K562 (cell line): ENCODE measurements at regions not wholly inside any gene's neighbourhood (a gene's known extent, or its start where the extent isn't known, plus 50 kb on each side); places are given as distances from the start of the nearest gene placed in this dataset.
A peak's percentile ranks its signal among the peaks of the same experiment; 100 is the strongest.

Source experiments
- C11orf30 ChIP-seq: fragments of 450-650 bp; IDR thresholded peaks from 2 replicates; pipeline ENCODE4 v1.6.1; 2016; ENCODE audit warnings: low read depth, mild to moderate bottlenecking
- CBX5 ChIP-seq: IDR thresholded peaks from 2 replicates; pipeline ENCODE4 v1.6.1; 2014; ENCODE audit warnings: low read depth, borderline replicate concordance
- CCNT2 ChIP-seq: IDR thresholded peaks from 2 replicates; pipeline ENCODE4 v1.6.1; 2011; ENCODE audit warnings: borderline replicate concordance, low read depth, mild to moderate bottlenecking, moderate library complexity, mixed read lengths, low read length; ENCODE audit not compliant: insufficient read length; ENCODE audit errors: extremely low read depth
- CTBP1 ChIP-seq: fragments of 450-650 bp; IDR thresholded peaks from 2 replicates; pipeline ENCODE4 v1.6.1; 2016; ENCODE audit warnings: borderline replicate concordance
- FOXK2 ChIP-seq, 2 experiments: fragments of 450-650 bp; IDR thresholded peaks in 1 of 2; conservative IDR thresholded peaks in 1 of 2; 2 replicates each; pipeline ENCODE4 v1.6.1; 2016; ENCODE audit warnings: low read depth in 2 of 2, mild to moderate bottlenecking in 1 of 2
- FUS ChIP-seq: fragments of 200-400 bp; formaldehyde crosslinking; optimal IDR thresholded peaks from 2 replicates; pipeline ENCODE3; 2017; ENCODE audit warnings: low read depth, low read length
- HDAC1 ChIP-seq, 2 experiments: fragments of 450-650 bp; IDR thresholded peaks; 2 replicates each; pipeline ENCODE4 v1.6.1; 2016 to 2017; ENCODE audit warnings: inconsistent platforms in 1 of 2, mild to moderate bottlenecking in 1 of 2, moderate library complexity in 1 of 2
- HDAC6 ChIP-seq: IDR thresholded peaks from 2 replicates; pipeline ENCODE4 v1.6.1; 2012; ENCODE audit warnings: low read depth, mild to moderate bottlenecking, control low read depth, inconsistent platforms, low read length, moderate library complexity
- KDM4B ChIP-seq, 2 experiments: fragments of 450-650 bp in 1 of 2; sonication (generic) in 1 of 2; IDR thresholded peaks; 2 replicates each; pipeline ENCODE4 v1.6.1; 2016 to 2017; ENCODE audit warnings: borderline replicate concordance in 2 of 2, antibody characterized with exemption in 1 of 2, low read depth in 1 of 2, mild to moderate bottlenecking in 1 of 2
- MYNN ChIP-seq, 2 experiments: sonication (generic); formaldehyde crosslinking in 1 of 2; IDR thresholded peaks; 2 replicates each; pipeline versions ENCODE4 v1.5.0 to v1.6.1; 2016 to 2020; ENCODE audit warnings: antibody characterized with exemption in 1 of 2, missing genetic modification reagents in 1 of 2
- NELFE ChIP-seq: IDR thresholded peaks from 2 replicates; pipeline ENCODE4 v1.6.1; 2011; ENCODE audit warnings: mild to moderate bottlenecking; ENCODE audit not compliant: insufficient read depth, insufficient read length
- PCBP2 ChIP-seq: fragments of 200-400 bp; formaldehyde crosslinking; IDR thresholded peaks from 2 replicates; pipeline ENCODE4 v1.6.1; 2018; ENCODE audit warnings: low read length, low read depth, mild to moderate bottlenecking, moderate library complexity; ENCODE audit not compliant: poor library complexity, severe bottlenecking
- PTTG1 ChIP-seq: fragments of 450-650 bp; IDR thresholded peaks from 2 replicates; pipeline ENCODE4 v1.6.1; 2016; ENCODE audit warnings: low read depth, mild to moderate bottlenecking, missing genetic modification characterization, missing compliant biosample characterization
- SMARCA5 ChIP-seq: fragments of 450-650 bp; IDR thresholded peaks from 2 replicates; pipeline ENCODE4 v1.6.1; 2016
- TEAD1 ChIP-seq, 2 experiments: fragments of 450-650 bp in 1 of 2; sonication (generic) in 1 of 2; formaldehyde crosslinking; IDR thresholded peaks; 2 replicates each; pipeline versions ENCODE4 v1.4.0 to v1.8.0; 2020 to 2022; ENCODE audit warnings: mild to moderate bottlenecking in 2 of 2, missing genetic modification reagents in 1 of 2
- TRIM24 ChIP-seq, 2 experiments: fragments of 450-650 bp; IDR thresholded peaks; 2 replicates each; pipeline ENCODE4 v1.6.1; 2016
- ZBTB1 ChIP-seq: sonication (generic); formaldehyde crosslinking; IDR thresholded peaks from 2 replicates; pipeline ENCODE4 v1.8.1; 2023; ENCODE audit warnings: missing genetic modification reagents, low read depth, mild to moderate bottlenecking, borderline replicate concordance
- ZBTB8A ChIP-seq: fragments of 450-650 bp; IDR thresholded peaks from 2 replicates; pipeline ENCODE4 v1.6.1; 2018; ENCODE audit warnings: mild to moderate bottlenecking, moderate library complexity; ENCODE audit not compliant: partially characterized antibody
- ZKSCAN1 ChIP-seq: fragments of 150-350 bp; IDR thresholded peaks from 2 replicates; pipeline ENCODE4 v1.6.1; 2016; ENCODE audit warnings: low read depth, low read length
- ZNF316 ChIP-seq: fragments of 450-650 bp; IDR thresholded peaks from 2 replicates; pipeline ENCODE4 v1.6.1; 2016
- ZNF766 ChIP-seq: fragments of 200-800 bp; sonication (Bioruptor generic); conservative IDR thresholded peaks from 2 replicates; pipeline ENCODE4 v1.6.1; 2016; ENCODE audit warnings: missing genetic modification characterization, missing compliant biosample characterization
- ZNF780A ChIP-seq: fragments of 250-450 bp; sonication (Bioruptor Pico); IDR thresholded peaks from 2 replicates; pipeline ENCODE4 v1.5.0; 2021; ENCODE audit warnings: mild to moderate bottlenecking
- ZZZ3 ChIP-seq: fragments of 450-650 bp; IDR thresholded peaks from 2 replicates; pipeline ENCODE4 v1.6.1; 2016; ENCODE audit warnings: antibody characterized with exemption, mild to moderate bottlenecking, moderate library complexity
- TF ChIP-seq, protein P1 (sequence below): sonication (generic); formaldehyde crosslinking; IDR thresholded peaks from 2 replicates; pipeline ENCODE4 v1.8.1; 2023; ENCODE audit warnings: mild to moderate bottlenecking, missing genetic modification reagents
- TF ChIP-seq, protein P2 (sequence below): fragments of 250-450 bp; sonication (Bioruptor Pico); IDR thresholded peaks from 2 replicates; pipeline ENCODE4 v1.4.0; 2020; ENCODE audit warnings: mild to moderate bottlenecking

DNA sequence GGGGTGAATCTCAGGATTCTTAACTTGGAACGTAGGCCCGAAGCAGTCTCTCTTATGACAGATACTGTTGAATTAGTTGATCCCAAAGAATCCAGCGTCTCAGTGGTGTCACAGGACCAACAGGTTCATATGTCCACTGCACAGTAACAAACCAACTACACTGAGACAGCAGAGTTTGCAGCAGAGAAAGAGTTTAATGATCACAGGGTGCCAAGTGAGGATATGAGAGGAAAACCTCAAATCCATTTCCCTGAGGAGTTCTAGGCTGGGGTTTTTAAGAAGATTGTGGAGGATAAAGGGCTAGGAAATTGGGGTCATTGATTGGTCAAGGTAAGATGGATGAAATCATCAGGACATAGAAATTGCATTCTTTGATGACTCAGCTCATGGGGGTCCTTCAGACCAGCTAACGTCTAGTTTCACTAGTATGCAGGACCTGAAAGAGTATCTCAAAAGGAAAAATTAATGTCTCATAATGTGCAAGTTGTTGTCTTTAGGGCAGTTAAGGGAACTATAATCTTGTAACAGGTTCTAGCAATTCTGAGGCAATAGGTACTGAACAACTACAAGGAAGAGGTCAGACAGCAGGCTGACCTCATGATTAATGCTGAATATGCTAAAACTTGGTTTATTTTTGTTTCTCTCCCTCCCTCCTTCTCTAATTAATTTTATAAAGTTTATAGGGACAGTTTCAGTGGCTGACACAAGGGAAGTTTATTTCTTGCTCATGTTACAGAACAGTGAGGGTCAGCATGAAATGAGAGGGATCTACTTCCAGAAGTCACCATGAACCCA is 310.9 kb upstream of the NEBL start (continued):
- no peak for TF ChIP-seq NELFE
- TF ChIP-seq HDAC6 = no peak
- TF ChIP-seq ZBTB8A = no peak
- TF ChIP-seq FOXK2 (conservative IDR thresholded peaks at IDR 0.05 in 1 of 2, IDR thresholded peaks at IDR 0.05 in 1 of 2; ENCODE audit: low read depth in 2 of 2) = no peak
- TF ChIP-seq C11orf30 = peak; percentile 90
- no peak for TF ChIP-seq SMARCA5
- TF ChIP-seq, protein P1, sequence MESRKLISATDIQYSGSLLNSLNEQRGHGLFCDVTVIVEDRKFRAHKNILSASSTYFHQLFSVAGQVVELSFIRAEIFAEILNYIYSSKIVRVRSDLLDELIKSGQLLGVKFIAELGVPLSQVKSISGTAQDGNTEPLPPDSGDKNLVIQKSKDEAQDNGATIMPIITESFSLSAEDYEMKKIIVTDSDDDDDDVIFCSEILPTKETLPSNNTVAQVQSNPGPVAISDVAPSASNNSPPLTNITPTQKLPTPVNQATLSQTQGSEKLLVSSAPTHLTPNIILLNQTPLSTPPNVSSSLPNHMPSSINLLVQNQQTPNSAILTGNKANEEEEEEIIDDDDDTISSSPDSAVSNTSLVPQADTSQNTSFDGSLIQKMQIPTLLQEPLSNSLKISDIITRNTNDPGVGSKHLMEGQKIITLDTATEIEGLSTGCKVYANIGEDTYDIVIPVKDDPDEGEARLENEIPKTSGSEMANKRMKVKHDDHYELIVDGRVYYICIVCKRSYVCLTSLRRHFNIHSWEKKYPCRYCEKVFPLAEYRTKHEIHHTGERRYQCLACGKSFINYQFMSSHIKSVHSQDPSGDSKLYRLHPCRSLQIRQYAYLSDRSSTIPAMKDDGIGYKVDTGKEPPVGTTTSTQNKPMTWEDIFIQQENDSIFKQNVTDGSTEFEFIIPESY = no peak
- no peak for TF ChIP-seq HDAC1 (IDR thresholded peaks at IDR 0.05)
- no peak for TF ChIP-seq KDM4B (IDR thresholded peaks at IDR 0.05; ENCODE audit: borderline replicate concordance in 2 of 2, low read depth in 1 of 2)
- peak; percentile 70 to 79 for TF ChIP-seq TRIM24 (IDR thresholded peaks at IDR 0.05)
- TF ChIP-seq CBX5 = peak; percentile 89
- no peak for TF ChIP-seq CTBP1
- TF ChIP-seq PCBP2 = no peak
- peak; percentile 95 for TF ChIP-seq ZNF316
- no peak for TF ChIP-seq ZNF780A (CRISPR knock-in tag)
- TF ChIP-seq MYNN (IDR thresholded peaks at IDR 0.05) = no peak
- TF ChIP-seq MYNN (CRISPR knock-in tag; IDR thresholded peaks at IDR 0.05) = no peak
- no peak; the same call in 1 of the 2 replicates for TF ChIP-seq ZNF766 (CRISPR knock-in tag)
- TF ChIP-seq ZKSCAN1 = no peak
- no peak for TF ChIP-seq FUS
- TF ChIP-seq, protein P2, sequence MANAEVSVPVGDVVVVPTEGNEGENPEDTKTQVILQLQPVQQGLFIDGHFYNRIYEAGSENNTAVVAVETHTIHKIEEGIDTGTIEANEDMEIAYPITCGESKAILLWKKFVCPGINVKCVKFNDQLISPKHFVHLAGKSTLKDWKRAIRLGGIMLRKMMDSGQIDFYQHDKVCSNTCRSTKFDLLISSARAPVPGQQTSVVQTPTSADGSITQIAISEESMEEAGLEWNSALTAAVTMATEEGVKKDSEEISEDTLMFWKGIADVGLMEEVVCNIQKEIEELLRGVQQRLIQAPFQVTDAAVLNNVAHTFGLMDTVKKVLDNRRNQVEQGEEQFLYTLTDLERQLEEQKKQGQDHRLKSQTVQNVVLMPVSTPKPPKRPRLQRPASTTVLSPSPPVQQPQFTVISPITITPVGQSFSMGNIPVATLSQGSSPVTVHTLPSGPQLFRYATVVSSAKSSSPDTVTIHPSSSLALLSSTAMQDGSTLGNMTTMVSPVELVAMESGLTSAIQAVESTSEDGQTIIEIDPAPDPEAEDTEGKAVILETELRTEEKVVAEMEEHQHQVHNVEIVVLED (CRISPR knock-in tag) = no peak
- TF ChIP-seq ZBTB1 (CRISPR knock-in tag) = no peak
- no peak for TF ChIP-seq ZZZ3
- TF ChIP-seq CCNT2 = no peak
- TF ChIP-seq TEAD1 (CRISPR knock-in tag; IDR thresholded peaks at IDR 0.05) = no peak
- no peak for TF ChIP-seq PTTG1 (tag)
